Ovary (tissue), 7 donors: ENCODE measurements at regions not wholly inside any gene's neighbourhood (a gene's known extent, or its start where the extent isn't known, plus 50 kb on each side); places are given as distances from the start of the nearest gene placed in this dataset.

Experiments
- DNase-seq, 5 donors: peaks; one replicate each; pipeline ENCODE4 v3.0.0-alpha.2; 2019 to 2020
- H3K27ac ChIP-seq, 2 donors: fragments of 200-600 bp; one replicate each; pipeline versions ENCODE4 v1.5.1 to v1.8.0; 2019 to 2022
- H3K27me3 ChIP-seq: fragments of 200-600 bp; one replicate; pipeline ENCODE4 v1.8.0; 2022
- H3K36me3 ChIP-seq: fragments of 200-600 bp; sonication (generic); one replicate; pipeline ENCODE4 v1.5.1; 2019
- H3K4me1 ChIP-seq: one replicate; pipeline ENCODE4 v1.8.1; 2013; ENCODE audit warnings: mild to moderate bottlenecking, moderate library complexity; ENCODE audit not compliant: insufficient read depth
- H3K4me3 ChIP-seq: fragments of 200-600 bp; sonication (generic); one replicate; pipeline ENCODE4 v1.5.1; 2017
- H3K9me3 ChIP-seq, 2 donors: fragments of 200-600 bp in 1 of 2; sonication (generic) in 1 of 2; one replicate each; pipeline versions ENCODE4 v1.5.1 to v1.8.1; 2013 to 2019; ENCODE audit warnings: mild to moderate bottlenecking in 1 of 2, moderate library complexity in 1 of 2
- CTCF ChIP-seq, 3 donors: fragments of 450-650 bp in 2 of 3; fragments of 200-600 bp in 1 of 3; IDR thresholded peaks; one replicate each; pipeline versions ENCODE4 v1.5.1 to v1.8.0; 2016 to 2022; ENCODE audit warnings: antibody characterized with exemption in 3 of 3, mild to moderate bottlenecking in 1 of 3
- EP300 ChIP-seq: sonication (generic); formaldehyde crosslinking; IDR thresholded peaks from one replicate; pipeline ENCODE4 v1.6.1; 2017; ENCODE audit warnings: antibody characterized with exemption
- POLR2A ChIP-seq: fragments of 450-650 bp; IDR thresholded peaks from one replicate; pipeline ENCODE4 v1.6.1; 2017; ENCODE audit warnings: antibody characterized with exemption, mild to moderate bottlenecking, moderate library complexity
- WGBS, 3 donors: extraction: QIAGEN DNeasy Blood & Tissue Kit in 1 of 3; methylation state at CpG; one replicate each; pipeline versions ENCODE4 v1.1.5 to v1.1.7; 2013 to 2017; 5-methylcytosine and 5-hydroxymethylcytosine counted together
- intact Hi-C, 4 donors: fragments of 100-400 bp; cut with DNase I; formaldehyde crosslinking; loops; one replicate each; pipeline versions ENCODE4 v1.11.0 to v1.15.1; 2022 to 2023
- donor health status: DM: no; HTN: no; CAD: no; lungs with moderate emphysema.
- donor health status: DM: no; HTN: no; CAD: no.
- donor health status: Bipolar disorder and iron deficiency.
- donor health status: DM: no; HTN: no; CAD: no.
- donor health status: DM: yes; HTN: yes; CAD: no.

DNA sequence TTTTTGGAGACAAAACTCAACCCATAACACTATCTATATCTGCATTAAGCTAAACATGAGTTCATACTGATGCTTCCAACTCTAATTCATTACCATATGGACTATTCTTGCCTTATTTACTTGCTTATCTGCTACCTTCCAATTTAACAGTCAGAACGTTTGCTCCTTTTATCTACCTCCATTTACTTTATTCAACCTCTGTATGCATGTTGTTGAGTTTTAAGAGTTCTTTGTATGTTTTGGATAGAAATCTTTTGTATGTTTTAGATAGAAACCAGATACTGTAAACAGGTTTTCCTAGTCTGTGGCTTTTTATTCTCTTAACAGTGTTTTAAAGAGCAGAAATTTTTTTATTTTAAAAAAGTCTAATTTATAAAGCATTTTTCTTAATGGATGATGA lies 542.2 kb upstream of the NDST4 start:
- H3K36me3 ChIP-seq, result no peaks in the 10 kb centered on the region
- H3K9me3 ChIP-seq, result no peaks in the 10 kb centered on the region
- H3K4me1 ChIP-seq, result no peaks in the 10 kb centered on the region
- no peaks in the 10 kb centered on the region for H3K27me3 ChIP-seq
- WGBS, 3 donors, result 21 to 61% (median 49%) methylated on average over 1 of the region's 1 CpG
- H3K4me3 ChIP-seq, result no peak overlapping the region
- TF ChIP-seq EP300, result no peak
- TF ChIP-seq POLR2A, result no peak
- TF ChIP-seq CTCF (IDR thresholded peaks at IDR 0.05), result no peak
- intact Hi-C loops, result no loop called here
- DNase-seq, result no peak
- no peak overlapping the region for H3K27ac ChIP-seq

- no peaks in the 10 kb centered on the region for H3K36me3 ChIP-seq
- H3K4me1 ChIP-seq, result no peaks in the 10 kb centered on the region
- no peaks in the 10 kb centered on the region for H3K27me3 ChIP-seq
- no peaks in the 10 kb centered on the region for H3K9me3 ChIP-seq
- no peak overlapping the region for H3K4me3 ChIP-seq
- no peak for TF ChIP-seq POLR2A
- TF ChIP-seq EP300, result no peak
- no peak for TF ChIP-seq CTCF (IDR thresholded peaks at IDR 0.05)
- intact Hi-C loops, result no loop called here
- WGBS, 3 donors, result 79 to 89% (median 83%) methylated on average over 1 of the region's 1 CpG
- no peak overlapping the region for H3K27ac ChIP-seq
- DNase-seq, result no peak
Observed at GRCh38 chr4:115648786-115649185, 535.4 kb upstream of the NDST4 start.

- WGBS, 3 donors, result 57 to 75% (median 63%) methylated on average over 3 of the region's 3 CpGs
- no peaks in the 10 kb centered on the region for H3K27me3 ChIP-seq
- no peaks in the 10 kb centered on the region for H3K4me1 ChIP-seq
- no peaks in the 10 kb centered on the region for H3K9me3 ChIP-seq
- no peaks in the 10 kb centered on the region for H3K36me3 ChIP-seq
- no peak overlapping the region for H3K27ac ChIP-seq
- TF ChIP-seq POLR2A, result no peak
- TF ChIP-seq CTCF (IDR thresholded peaks at IDR 0.05), result no peak
- TF ChIP-seq EP300, result no peak
- intact Hi-C loops, result no loop called here
- no peak overlapping the region for H3K4me3 ChIP-seq
- DNase-seq, result no peak
Observed at GRCh38 chr4:115629270-115629669, 515.9 kb upstream of the NDST4 start.

DNA sequence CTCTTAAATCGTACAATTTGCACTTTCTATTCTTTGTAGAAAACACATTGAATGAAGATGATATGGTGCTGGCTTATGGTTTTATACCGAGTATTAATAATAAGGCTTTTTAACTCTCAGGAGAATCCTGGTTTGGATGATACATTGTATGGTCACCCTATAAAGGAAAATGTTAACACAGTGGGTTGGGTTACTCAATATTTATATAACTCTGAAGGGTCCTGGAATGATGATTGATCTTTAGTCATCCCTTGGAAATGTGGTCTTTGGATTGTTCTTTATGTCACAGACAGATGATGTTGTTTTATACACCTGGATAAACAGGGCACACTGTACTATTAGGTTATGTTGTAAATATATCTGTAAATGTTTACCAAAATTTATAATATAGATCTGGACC lies 496.2 kb upstream of the NDST4 start:
- Histone ChIP-seq H3K27ac (no peak overlapping the region), H3K27me3 (no peaks in the 10 kb centered on the region), H3K9me3 (no peaks in the 10 kb centered on the region), H3K4me3 (no peak overlapping the region), H3K36me3 (no peaks in the 10 kb centered on the region), H3K4me1 (no peaks in the 10 kb centered on the region)
- no peak for TF ChIP-seq CTCF (IDR thresholded peaks at IDR 0.05)
- no peak for TF ChIP-seq EP300
- TF ChIP-seq POLR2A, result no peak
- DNase-seq, result no peak
- 71 to 88% (median 76%) methylated on average over 2 of the region's 2 CpGs for WGBS, 3 donors
- intact Hi-C loops, result no loop called here

- TF ChIP-seq CTCF (IDR thresholded peaks at IDR 0.05) (no peak), EP300 (no peak), POLR2A (no peak)
- DNase-seq, result no peak
- Histone ChIP-seq H3K27me3 (no peaks in the 10 kb centered on the region), H3K36me3 (no peaks in the 10 kb centered on the region), H3K27ac (no peak overlapping the region), H3K9me3 (no peaks in the 10 kb centered on the region), H3K4me1 (no peaks in the 10 kb centered on the region), H3K4me3 (no peak overlapping the region)
- intact Hi-C loops, result no loop called here
- WGBS, 3 donors, result 26 to 55% (median 35%) methylated on average over 3 of the region's 3 CpGs
Observed at GRCh38 chr4:115607311-115607710, 493.9 kb upstream of the NDST4 start.
